ENCODE measurements at regions not wholly inside any gene's neighbourhood (a gene's known extent, or its start where the extent isn't known, plus 50 kb on each side); places are given as distances from the start of the nearest gene placed in this dataset.
A peak's percentile ranks its signal among the peaks of the same experiment; 100 is the strongest.

DNA sequence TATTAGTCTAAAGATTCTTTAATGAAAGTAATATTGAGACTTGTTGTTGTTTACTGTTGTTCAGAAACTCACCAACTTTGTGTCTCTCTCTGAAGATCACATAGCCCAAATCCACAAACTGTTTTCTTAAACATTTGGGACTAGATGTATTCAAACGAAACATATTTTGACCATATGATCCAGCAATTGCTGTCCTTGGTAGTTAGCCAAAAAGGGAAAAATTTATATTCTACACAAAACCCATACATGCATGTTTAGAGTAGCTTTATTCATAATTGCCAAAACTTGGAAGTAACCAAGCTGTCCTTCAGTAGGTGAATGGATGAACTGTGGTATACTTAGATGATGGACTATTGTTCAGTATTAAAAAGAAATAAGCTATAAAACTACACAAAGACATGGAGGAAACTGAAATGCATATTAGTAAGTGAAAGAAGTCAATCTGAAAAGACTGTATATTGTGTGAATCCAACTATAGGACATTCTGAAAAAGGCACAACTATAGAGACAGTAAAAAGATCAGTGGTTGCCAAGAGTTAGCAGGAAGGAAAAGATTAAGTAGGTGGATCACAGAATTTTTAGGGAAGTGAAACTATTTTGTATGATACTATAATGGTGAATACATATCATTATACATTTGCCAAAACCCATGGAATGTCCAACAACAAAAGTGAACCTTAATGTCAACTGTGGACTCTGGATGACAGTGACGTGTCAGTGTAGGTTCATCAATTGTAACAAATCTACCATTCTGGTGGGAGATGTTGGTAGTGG, 442.9 kb downstream of the INSC start:
- no peaks in the 10 kb centered on the region for H3K79me2 ChIP-seq (ENCODE audit: insufficient read depth, low read length)
- no peaks in the 10 kb centered on the region for H3K36me3 ChIP-seq (replicated peaks in 1 of 2; ENCODE audit: control insufficient read depth in 1 of 2, insufficient read depth in 2 of 2, low read length in 2 of 2)
- no peak overlapping the region for H3K4me2 ChIP-seq (replicated peaks; ENCODE audit: extremely low read depth, low read length, poor library complexity, severe bottlenecking)
- peaks cover 6 to 9% (median 6%) of the 10 kb centered on the region in 3 donors for H3K27me3 Mint-ChIP-seq (ENCODE audit: low read depth in 3 of 3)
- no peak overlapping the region for H3K27ac Mint-ChIP-seq
- no peak overlapping the region for H3K9ac ChIP-seq (ENCODE audit: insufficient read depth, low read length, poor library complexity, severe bottlenecking)
- H3K4me3 Mint-ChIP-seq = no peak overlapping the region
- peaks cover 0 to 3% of the 10 kb centered on the region in 2 donors for H3K4me1 ChIP-seq (ENCODE audit: control insufficient read depth in 1 of 2, insufficient read depth in 2 of 2, low read length in 2 of 2)
- TF ChIP-seq, protein P1, sequence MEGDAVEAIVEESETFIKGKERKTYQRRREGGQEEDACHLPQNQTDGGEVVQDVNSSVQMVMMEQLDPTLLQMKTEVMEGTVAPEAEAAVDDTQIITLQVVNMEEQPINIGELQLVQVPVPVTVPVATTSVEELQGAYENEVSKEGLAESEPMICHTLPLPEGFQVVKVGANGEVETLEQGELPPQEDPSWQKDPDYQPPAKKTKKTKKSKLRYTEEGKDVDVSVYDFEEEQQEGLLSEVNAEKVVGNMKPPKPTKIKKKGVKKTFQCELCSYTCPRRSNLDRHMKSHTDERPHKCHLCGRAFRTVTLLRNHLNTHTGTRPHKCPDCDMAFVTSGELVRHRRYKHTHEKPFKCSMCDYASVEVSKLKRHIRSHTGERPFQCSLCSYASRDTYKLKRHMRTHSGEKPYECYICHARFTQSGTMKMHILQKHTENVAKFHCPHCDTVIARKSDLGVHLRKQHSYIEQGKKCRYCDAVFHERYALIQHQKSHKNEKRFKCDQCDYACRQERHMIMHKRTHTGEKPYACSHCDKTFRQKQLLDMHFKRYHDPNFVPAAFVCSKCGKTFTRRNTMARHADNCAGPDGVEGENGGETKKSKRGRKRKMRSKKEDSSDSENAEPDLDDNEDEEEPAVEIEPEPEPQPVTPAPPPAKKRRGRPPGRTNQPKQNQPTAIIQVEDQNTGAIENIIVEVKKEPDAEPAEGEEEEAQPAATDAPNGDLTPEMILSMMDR (IDR thresholded peaks at IDR 0.05) = no peak
- H3K9me3 ChIP-seq (replicated peaks in 1 of 2; ENCODE audit: control insufficient read depth in 1 of 2, insufficient read depth in 1 of 2, low read length in 2 of 2) = peaks cover 12 to 24% of the 10 kb centered on the region in 2 donors
- no peak overlapping the region for H3K4me3 ChIP-seq (replicated peaks in 1 of 3; ENCODE audit: low read depth in 2 of 3, low read length in 3 of 3)
- no peak overlapping the region for H2AFZ ChIP-seq (ENCODE audit: insufficient read depth, low read depth, low read length, poor library complexity, severe bottlenecking)
- peak in 1 of 3 donors; percentile 16 for DNase-seq
- no peaks in the 10 kb centered on the region for H3K27me3 ChIP-seq (ENCODE audit: control insufficient read depth in 2 of 2, insufficient read depth in 2 of 2, low read length in 2 of 2)
- no CpG with 5 or more reads among the region's 2 CpGs for WGBS (ENCODE audit: insufficient coverage)
- no peak overlapping the region for H3K27ac ChIP-seq (ENCODE audit: low read depth in 1 of 2, low read length in 2 of 2)
- intact Hi-C loops (cut with micrococcal nuclease) = no loop called here
- peaks cover 8 to 26% (median 13%) of the 10 kb centered on the region in 7 donors for H3K9me3 Mint-ChIP-seq
- no peaks in the 10 kb centered on the region for H4K20me1 ChIP-seq (ENCODE audit: insufficient read depth, low read length)
- H3K4me1 Mint-ChIP-seq = peaks cover 3% of the 10 kb centered on the region
- H3K36me3 Mint-ChIP-seq = no peaks in the 10 kb centered on the region

DNA sequence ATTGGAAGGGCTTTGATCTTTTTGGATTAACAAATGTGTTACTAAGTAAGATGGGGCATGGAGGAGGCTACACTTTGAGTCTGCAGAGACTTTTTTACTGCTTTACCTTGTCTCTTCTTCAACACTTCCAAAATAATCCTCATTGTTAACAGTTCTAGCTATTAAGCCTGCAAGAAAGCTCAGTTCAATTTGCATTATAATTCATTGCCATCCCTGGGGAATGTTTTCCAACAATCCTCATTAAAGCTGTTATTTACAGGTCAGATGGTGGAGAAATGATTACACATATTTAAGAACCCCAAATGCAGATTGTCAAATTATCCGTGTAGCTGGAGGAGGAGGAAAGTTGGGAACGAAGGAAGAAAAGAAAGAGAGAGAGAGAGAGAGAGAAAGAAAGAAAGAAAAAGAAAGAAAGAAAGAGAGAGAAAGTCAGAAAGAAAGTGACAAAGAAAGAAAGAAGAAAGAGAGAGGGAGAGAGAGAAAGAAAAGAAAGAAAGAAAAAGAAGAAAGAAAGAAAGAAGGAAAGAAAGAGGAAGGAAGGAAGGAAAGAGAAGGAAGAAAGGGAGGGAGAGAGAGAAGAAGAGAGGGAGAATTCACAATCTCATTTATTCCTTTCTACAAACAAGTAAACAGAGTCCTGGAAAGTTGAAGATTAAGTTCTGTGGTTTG, 443.9 kb downstream of the INSC start:
- Mint-ChIP-seq H3K4me1 (peaks cover 3% of the 10 kb centered on the region), H3K27ac (no peak overlapping the region), H3K9me3 (peaks cover 8 to 34% (median 13%) of the 10 kb centered on the region in 7 donors), H3K36me3 (no peaks in the 10 kb centered on the region), H3K4me3 (peak overlapping the region in 1 of 2 donors; percentile 23), H3K27me3 (ENCODE audit: low read depth in 3 of 3) (peaks cover 6 to 7% (median 6%) of the 10 kb centered on the region in 3 donors)
- no peak overlapping the region for H3K9ac ChIP-seq (ENCODE audit: insufficient read depth, low read length, poor library complexity, severe bottlenecking)
- intact Hi-C loops (cut with micrococcal nuclease) = no loop called here
- DNase-seq = no peak
- WGBS (ENCODE audit: insufficient coverage) = no CpG with 5 or more reads among the region's 2 CpGs
- H3K4me2 ChIP-seq (replicated peaks; ENCODE audit: extremely low read depth, low read length, poor library complexity, severe bottlenecking) = no peak overlapping the region
- no peaks in the 10 kb centered on the region for H3K36me3 ChIP-seq (replicated peaks in 1 of 2; ENCODE audit: control insufficient read depth in 1 of 2, insufficient read depth in 2 of 2, low read length in 2 of 2)
- no peaks in the 10 kb centered on the region for H4K20me1 ChIP-seq (ENCODE audit: insufficient read depth, low read length)
- H3K79me2 ChIP-seq (ENCODE audit: insufficient read depth, low read length) = no peaks in the 10 kb centered on the region
- no peak overlapping the region for H3K27ac ChIP-seq (ENCODE audit: low read depth in 1 of 2, low read length in 2 of 2)
- peaks cover 0 to 3% of the 10 kb centered on the region in 2 donors for H3K4me1 ChIP-seq (ENCODE audit: control insufficient read depth in 1 of 2, insufficient read depth in 2 of 2, low read length in 2 of 2)
- no peaks in the 10 kb centered on the region for H3K27me3 ChIP-seq (ENCODE audit: control insufficient read depth in 2 of 2, insufficient read depth in 2 of 2, low read length in 2 of 2)
- no peak overlapping the region for H3K4me3 ChIP-seq (replicated peaks in 1 of 3; ENCODE audit: low read depth in 2 of 3, low read length in 3 of 3)
- TF ChIP-seq, protein P1 (IDR thresholded peaks at IDR 0.05) = no peak
- H2AFZ ChIP-seq (ENCODE audit: insufficient read depth, low read depth, low read length, poor library complexity, severe bottlenecking) = no peak overlapping the region
- H3K9me3 ChIP-seq (replicated peaks in 1 of 2; ENCODE audit: control insufficient read depth in 1 of 2, insufficient read depth in 1 of 2, low read length in 2 of 2) = peaks cover 12 to 24% of the 10 kb centered on the region in 2 donors
